ENCODE measurements at regions not wholly inside any gene's neighbourhood (a gene's known extent, or its start where the extent isn't known, plus 50 kb on each side); places are given as distances from the start of the nearest gene placed in this dataset.

- TF ChIP-seq CTCF (IDR thresholded peaks at IDR 0.05) (no peak), POLR2A (IDR thresholded peaks at IDR 0.05) (no peak)
Measured at GRCh38 chr6:97548354-97548753, 265.3 kb upstream of the MMS22L start.

All from testis (tissue), 2 donors.